Right cardiac atrium (tissue), 5 donors: ENCODE measurements at regions not wholly inside any gene's neighbourhood (a gene's known extent, or its start where the extent isn't known, plus 50 kb on each side); places are given as distances from the start of the nearest gene placed in this dataset.
A peak's percentile ranks its signal among the peaks of the same experiment; 100 is the strongest.

Experiments used
- ATAC-seq, 2 donors: fragments of 200-7000 bp; cut with Tn5 transposase; one replicate each; pipeline versions ENCODE4 v1.8.0 to v1.9.1; 2020; ENCODE audit warnings: moderate library complexity in 2 of 2, mild to moderate bottlenecking in 1 of 2
- DNase-seq, 3 donors: peaks; one replicate each; pipeline ENCODE4 v3.0.0-alpha.2; 2020
- H3K27ac ChIP-seq: one replicate; pipeline ENCODE4 v1.5.1; 2013; ENCODE audit warnings: mild to moderate bottlenecking, low read length, control low read depth, moderate library complexity
- H3K27me3 ChIP-seq: one replicate; pipeline ENCODE4 v1.6.1; 2013; ENCODE audit not compliant: control insufficient read depth, insufficient read depth
- H3K4me1 ChIP-seq: one replicate; pipeline ENCODE4 v1.6.1; 2013; ENCODE audit warnings: low read length; ENCODE audit not compliant: control insufficient read depth, insufficient read depth
- H3K4me3 ChIP-seq: one replicate; pipeline ENCODE4 v1.5.1; 2013; ENCODE audit warnings: low read length, control low read depth
- H3K9me3 ChIP-seq: one replicate; pipeline ENCODE4 v1.6.1; 2013; ENCODE audit warnings: low read length; ENCODE audit not compliant: control insufficient read depth
- WGBS: extraction: QIAGEN DNeasy Blood & Tissue Kit; methylation state at CpG from one replicate; pipeline ENCODE4 v1.1.7; 2013; 5-methylcytosine and 5-hydroxymethylcytosine counted together
- intact Hi-C, 4 donors: fragments of 100-400 bp; cut with DNase I; formaldehyde crosslinking; loops; one replicate each; pipeline versions ENCODE4 v1.11.0 to v1.14.0; 2022 to 2023
- donor health status: healthy with polysubstance abuse.
- donor health status: DM: no; HTN: yes; CAD: no.
- donor health status: DM: no; HTN: no; CAD: no.
- donor health status: DM: no; HTN: yes; CAD: no; lungs with severe emphysema.
- donor health status: DM: yes; HTN: yes; CAD: no.

DNA sequence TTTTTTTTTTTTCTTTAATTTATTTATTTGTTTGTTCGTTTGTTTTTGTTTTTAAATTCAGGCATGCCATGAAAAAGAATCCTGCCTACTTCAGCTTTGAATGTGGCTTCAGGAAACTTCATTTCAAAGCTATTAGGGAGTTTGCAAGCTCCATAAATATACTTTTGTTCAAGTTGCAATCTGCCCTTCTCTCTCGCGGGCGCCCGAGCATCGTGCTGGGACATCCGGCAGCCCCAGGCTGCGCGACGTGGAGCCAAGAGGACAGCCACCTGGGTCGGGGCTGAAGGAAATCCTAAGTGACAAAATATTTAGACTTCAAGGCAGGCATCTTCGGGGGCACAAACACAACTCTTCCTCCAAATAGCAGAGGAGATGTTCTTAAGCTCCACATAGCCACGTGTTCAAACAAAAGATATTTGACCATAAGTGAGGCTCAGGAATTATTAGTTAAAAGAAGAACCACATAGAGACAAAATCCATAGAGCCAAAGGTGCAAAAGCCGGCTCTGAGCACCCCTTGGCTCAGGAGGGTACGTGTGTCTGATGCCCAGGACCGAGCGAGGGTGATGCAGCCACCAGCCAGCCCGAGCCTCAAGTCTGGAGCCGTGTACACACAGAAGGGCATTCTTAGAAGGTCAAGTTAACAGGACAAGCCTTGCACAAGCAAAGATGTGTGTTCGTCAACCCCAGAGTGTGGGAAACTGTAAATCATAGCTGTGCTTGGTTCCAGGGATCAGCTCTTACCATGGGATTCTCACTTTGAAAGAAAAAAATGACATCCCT, 256.5 kb upstream of the SALL3 start:
- 74% methylated on average over 20 of the region's 20 CpGs for WGBS
- Histone ChIP-seq H3K27ac (no peak overlapping the region), H3K27me3 (no peaks in the 10 kb centered on the region), H3K4me3 (no peak overlapping the region), H3K4me1 (no peaks in the 10 kb centered on the region), H3K9me3 (no peaks in the 10 kb centered on the region)
- peak in 1 of 3 donors; percentile 22 for DNase-seq
- no peak for ATAC-seq
- intact Hi-C loops: no loop called here

DNA sequence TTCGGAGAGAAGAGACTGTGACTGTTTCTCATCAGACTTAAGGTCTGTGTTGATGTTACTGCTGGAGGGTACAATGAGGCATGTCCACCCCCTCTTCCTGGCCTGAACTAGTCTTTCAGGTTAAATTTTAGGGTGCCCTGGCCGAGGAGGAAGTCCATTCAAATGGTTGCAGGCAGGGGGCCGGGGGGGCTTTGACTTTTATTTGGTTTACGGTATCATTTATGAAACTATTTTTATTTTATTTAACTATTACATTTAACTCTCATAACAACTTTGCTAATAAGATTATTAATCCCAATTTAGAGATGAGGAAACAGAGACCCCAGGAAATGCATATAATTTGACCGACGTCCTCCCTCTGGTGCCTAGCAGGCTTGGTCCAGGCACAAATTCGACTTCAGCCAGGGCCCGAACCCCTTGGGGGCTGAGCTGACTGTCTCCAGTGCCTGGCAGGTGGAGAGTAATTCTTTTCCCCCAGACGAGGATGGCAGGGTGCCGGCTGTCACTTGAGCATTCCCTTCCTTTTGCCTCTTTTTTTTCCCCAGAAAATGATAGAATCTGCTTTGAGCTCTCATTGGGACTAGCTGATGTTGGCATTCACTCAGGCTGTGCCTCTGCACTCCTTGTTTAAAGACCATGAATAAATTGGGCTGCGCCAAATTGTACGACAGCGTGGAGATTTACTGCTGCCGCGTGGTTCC, 255.3 kb upstream of the SALL3 start:
- 69% methylated on average over 15 of the region's 15 CpGs for WGBS
- ATAC-seq (no peak), DNase-seq (no peak)
- no peaks in the 10 kb centered on the region for H3K9me3 ChIP-seq
- H3K4me1 ChIP-seq: no peaks in the 10 kb centered on the region
- intact Hi-C loops: no loop called here
- H3K27ac ChIP-seq: no peak overlapping the region
- no peak overlapping the region for H3K4me3 ChIP-seq
- no peaks in the 10 kb centered on the region for H3K27me3 ChIP-seq

DNA sequence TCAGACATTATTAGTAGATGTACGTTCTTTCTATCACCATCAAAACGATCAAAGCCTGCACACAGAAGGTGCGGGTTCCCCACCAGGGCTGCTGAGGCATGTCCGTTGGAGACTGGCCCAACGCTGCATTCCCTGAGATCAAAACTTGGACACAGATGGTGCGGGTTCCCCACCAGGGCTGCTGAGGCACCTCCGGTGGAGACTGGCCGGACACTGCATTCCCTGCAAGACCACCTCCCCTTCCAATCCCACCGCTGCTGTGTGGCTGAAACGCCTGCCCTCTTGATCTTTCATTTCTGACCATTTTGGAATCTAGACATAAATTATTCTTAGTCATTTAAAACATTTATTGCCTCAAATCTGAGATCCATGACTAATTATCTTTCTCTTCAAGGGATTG, 254.2 kb upstream of the SALL3 start:
- Histone ChIP-seq H3K4me3 (no peak overlapping the region), H3K9me3 (no peaks in the 10 kb centered on the region), H3K27me3 (no peaks in the 10 kb centered on the region), H3K4me1 (no peaks in the 10 kb centered on the region), H3K27ac (no peak overlapping the region)
- intact Hi-C loops: no loop called here
- 87% methylated on average over 10 of the region's 10 CpGs for WGBS
- no peak for DNase-seq
- ATAC-seq: no peak

DNA sequence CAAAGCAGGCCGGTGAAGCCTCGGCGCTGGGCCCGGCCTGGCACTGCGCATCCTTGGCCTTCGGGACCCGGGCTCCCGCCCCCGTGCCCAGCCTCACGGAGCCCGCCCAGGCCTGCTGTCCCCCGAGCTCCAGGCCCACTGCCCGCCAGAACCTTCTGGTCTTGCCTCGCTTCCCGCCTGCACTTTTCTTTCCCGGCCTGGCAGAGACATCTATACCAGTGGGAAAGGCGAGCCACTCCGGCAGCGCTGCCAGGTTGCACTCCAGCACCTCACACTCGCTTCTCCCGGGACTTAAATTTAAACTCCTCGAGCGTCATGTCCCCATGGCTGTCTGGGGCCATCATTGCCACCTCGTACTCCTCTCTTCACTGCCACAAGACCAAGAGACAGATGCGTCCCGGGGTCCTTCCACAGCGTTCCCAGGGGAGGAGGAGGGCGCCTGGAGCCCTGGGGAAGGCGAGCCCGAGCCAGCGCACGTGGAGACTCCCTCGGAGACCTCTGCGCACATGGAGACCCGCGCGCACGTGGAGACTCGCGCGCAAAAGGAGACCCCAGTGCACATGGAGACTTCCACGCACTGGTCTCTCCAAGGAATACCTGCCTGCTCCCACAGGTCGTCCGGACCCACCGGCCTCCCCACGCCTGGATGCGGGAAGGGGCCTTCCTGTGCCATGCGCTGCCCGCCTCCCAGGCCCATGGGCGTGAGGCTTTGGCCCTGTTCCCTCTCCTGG, 253.1 kb upstream of the SALL3 start:
- 94% methylated on average over 50 of the region's 50 CpGs for WGBS
- no peak for DNase-seq

DNA sequence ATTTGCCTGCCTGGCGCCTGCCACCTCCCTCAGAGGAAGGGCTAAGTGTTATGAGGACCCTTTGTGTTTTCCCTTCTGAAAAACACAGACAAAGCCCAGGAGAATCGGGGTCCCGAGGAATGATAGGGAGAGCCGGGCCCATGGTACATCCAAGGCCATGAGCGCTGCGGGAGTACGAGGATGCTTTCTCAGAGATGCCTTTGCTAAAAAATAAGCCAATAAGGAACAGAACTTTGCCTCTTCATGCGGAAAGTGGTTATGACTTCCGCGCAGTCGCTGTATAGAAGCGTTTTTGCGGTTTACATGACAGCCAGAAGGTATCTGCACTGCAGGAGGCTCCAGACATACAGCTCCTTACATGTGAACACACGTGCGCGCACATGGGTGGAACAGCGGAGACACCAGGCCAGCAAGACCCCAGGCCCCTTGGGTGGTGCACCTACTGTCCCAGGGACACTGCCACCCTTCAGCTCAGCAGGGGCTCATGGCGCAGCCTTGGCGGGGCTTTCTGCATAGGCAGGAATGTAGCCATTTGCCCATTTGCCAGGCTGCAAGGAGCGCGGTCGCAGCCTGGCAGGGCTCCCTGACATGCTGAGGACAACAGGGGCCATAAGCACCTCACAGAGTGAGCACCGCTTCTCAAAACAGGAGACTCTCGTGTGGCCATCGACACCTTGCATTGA, 252.4 kb upstream of the SALL3 start:
- Histone ChIP-seq H3K4me1 (no peaks in the 10 kb centered on the region), H3K27ac (no peak overlapping the region), H3K9me3 (no peaks in the 10 kb centered on the region), H3K27me3 (no peaks in the 10 kb centered on the region), H3K4me3 (no peak overlapping the region)
- ATAC-seq: no peak
- no peak for DNase-seq
- WGBS: 92% methylated on average over 25 of the region's 25 CpGs
- intact Hi-C loops: no loop called here

More for the DNA sequence above, 253.1 kb upstream of the SALL3 start:
- Histone ChIP-seq H3K27ac (no peak overlapping the region), H3K9me3 (no peaks in the 10 kb centered on the region), H3K4me3 (no peak overlapping the region), H3K27me3 (no peaks in the 10 kb centered on the region), H3K4me1 (no peaks in the 10 kb centered on the region)
- intact Hi-C loops: no loop called here
- ATAC-seq: no peak

DNA sequence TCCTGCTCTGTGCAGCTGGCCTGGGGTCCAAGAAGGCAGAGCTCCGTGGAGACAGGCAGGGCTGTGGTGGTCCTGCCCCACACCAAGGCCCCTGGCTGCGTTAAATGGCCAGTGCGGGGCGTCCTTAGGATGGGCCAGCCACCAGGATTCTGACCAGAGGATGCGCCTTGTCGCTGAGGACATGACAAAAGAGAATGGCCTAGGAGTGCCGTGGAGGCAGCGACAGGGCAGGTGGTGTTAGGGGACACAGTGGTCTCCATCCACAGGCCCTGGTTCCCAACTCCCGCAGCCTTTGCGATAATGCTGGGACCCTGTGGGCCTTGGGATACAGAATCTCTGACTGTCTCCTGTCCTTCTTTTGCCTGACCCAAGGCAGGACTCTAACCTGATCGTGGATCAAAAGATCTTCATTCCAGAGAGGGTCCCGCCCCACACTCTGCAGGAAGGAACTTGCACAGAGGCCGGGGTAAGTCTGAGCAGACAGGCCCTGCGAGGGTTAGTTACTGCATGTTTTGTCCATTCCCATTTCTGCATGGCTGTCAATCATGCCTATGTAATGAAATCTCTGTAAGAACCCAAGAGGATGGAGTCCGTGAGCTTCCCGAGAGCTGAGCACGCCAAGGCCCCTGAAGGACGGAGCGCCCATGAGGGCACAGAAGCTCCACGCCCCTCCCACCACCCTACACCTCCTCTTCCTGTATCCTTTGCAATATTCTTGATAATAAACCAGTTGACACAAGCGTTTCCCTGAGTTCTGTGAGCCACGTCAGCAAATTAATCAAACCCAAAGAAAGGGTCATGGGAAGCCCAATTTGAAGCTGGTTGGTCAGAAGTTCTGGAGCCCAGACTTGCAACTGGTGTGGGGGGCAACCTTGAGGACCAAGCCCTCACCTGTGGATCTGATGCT, 251.5 kb upstream of the SALL3 start:
- WGBS: 85% methylated on average over 22 of the region's 22 CpGs
- intact Hi-C loops: no loop called here
- H3K27me3 ChIP-seq: no peaks in the 10 kb centered on the region

DNA sequence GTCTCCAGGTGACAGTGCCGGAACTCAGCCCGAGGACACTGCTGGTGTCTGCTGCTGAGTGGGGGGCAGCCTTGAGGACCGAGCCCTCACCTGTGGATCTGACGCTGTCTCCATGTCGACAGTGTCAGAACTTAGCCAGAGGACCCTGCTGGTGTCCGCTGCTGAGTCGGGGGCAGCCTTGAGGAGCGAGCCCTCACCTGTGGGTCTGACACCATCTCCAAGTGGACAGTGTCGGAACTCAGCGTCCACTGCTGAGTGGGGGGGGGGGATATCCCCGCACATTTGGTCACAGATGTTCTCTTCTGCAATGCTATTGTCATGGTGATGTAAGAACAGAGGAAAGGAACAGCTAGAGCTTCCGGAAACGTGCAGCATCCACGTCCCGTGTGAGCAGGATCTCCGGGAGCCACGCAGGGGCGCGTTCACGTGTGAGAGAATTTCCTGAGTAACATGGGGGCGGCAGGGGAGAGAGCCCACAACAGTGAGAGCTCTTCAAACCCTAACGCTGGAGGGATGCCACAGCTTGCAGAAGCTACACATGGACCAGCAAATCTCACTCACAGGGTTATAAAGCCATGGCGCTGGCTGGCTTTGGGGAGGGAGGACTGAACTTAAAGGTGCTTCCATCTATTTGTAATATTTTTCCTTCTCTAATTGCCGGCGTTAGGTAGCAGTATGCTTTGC, 250.7 kb upstream of the SALL3 start:
- no peak for DNase-seq
- no peaks in the 10 kb centered on the region for H3K27me3 ChIP-seq
- H3K27ac ChIP-seq: no peak overlapping the region
- H3K4me1 ChIP-seq: no peaks in the 10 kb centered on the region
- no peak for ATAC-seq
- no peaks in the 10 kb centered on the region for H3K9me3 ChIP-seq
- H3K4me3 ChIP-seq: no peak overlapping the region
- intact Hi-C loops: no loop called here
- 78% methylated on average over 25 of the region's 25 CpGs for WGBS

More for the DNA sequence above, 251.5 kb upstream of the SALL3 start:
- Histone ChIP-seq H3K4me3 (no peak overlapping the region), H3K27ac (no peak overlapping the region), H3K4me1 (no peaks in the 10 kb centered on the region), H3K9me3 (no peaks in the 10 kb centered on the region)
- no peak for DNase-seq
- ATAC-seq: no peak

DNA sequence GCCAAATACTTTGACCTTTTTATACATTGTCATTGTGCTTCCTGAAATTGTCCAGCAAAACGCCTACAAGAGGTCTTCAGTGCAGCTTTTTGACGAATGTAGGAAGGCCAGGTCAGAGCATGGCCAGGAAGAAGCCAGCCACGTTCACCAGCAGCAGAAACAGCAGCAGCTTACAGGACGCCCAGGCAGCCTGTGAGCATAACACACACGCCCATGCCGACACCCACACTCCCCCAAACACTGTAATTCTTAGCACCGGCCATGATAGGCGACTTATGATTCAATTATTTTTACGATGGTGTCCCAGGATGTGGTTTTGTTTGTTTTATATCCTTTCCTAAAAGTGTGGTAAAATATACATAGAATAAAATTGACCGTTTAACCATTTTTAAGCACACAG, 249.1 kb upstream of the SALL3 start:
- WGBS: 46% methylated on average over 10 of the region's 10 CpGs
- ATAC-seq: no peak
- Histone ChIP-seq H3K9me3 (no peaks in the 10 kb centered on the region), H3K27me3 (no peaks in the 10 kb centered on the region), H3K4me3 (no peak overlapping the region), H3K27ac (no peak overlapping the region), H3K4me1 (no peaks in the 10 kb centered on the region)
- no peak for DNase-seq
- intact Hi-C loops: no loop called here

DNA sequence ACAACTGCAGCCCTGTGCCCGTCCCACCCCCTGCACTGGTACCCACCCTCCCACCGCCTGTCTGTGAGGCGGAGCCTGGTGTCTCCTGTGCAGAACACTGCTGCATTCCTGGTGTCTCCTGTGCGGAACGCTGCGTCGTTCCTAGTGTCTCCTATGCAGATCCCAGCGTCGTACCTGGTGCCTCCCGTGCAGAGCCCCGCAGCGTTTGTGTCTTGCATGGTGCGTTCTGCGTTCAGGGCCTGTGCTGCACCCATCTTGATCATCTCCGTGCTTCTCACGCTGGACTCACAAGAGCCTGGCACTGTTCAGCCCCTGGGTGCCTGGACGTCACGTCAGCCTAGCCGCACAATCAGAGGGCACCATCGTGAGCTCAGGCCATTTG, 248.6 kb upstream of the SALL3 start:
- H3K4me1 ChIP-seq: no peaks in the 10 kb centered on the region
- H3K9me3 ChIP-seq: no peaks in the 10 kb centered on the region
- no peak overlapping the region for H3K4me3 ChIP-seq
- no peaks in the 10 kb centered on the region for H3K27me3 ChIP-seq
- intact Hi-C loops: no loop called here
- ATAC-seq: no peak
- DNase-seq: no peak
- WGBS: 75% methylated on average over 20 of the region's 20 CpGs
- no peak overlapping the region for H3K27ac ChIP-seq
